ENCODE measurements at regions not wholly inside any gene's neighbourhood (a gene's known extent, or its start where the extent isn't known, plus 50 kb on each side); places are given as distances from the start of the nearest gene placed in this dataset.

- no peak for TF ChIP-seq CTCF (IDR thresholded peaks at IDR 0.05; ENCODE audit: low read depth, low read length)
- H3K4me3 ChIP-seq (ENCODE audit: low read depth, low read length): no peak overlapping the region
- in situ Hi-C loops (cut with HindIII; ENCODE audit: low sequenced_read_pairs): no loop called here
- no peak for DNase-seq (ENCODE audit: low read depth, low spot score)
Measured at GRCh38 chr1:104574620-104575019, 824.9 kb downstream of the AMY1C start.

- no peak for TF ChIP-seq CTCF (IDR thresholded peaks at IDR 0.05; ENCODE audit: low read depth, low read length)
- in situ Hi-C loops (cut with HindIII; ENCODE audit: low sequenced_read_pairs): no loop called here
- H3K4me3 ChIP-seq (ENCODE audit: low read depth, low read length): no peak overlapping the region
- no peak for DNase-seq (ENCODE audit: low read depth, low spot score)
Measured at GRCh38 chr1:104592926-104593325, 843.2 kb downstream of the AMY1C start.

GRCh38 chr1:104593413-104594187 is 843.9 kb downstream of the AMY1C start:
- in situ Hi-C loops (cut with HindIII; ENCODE audit: low sequenced_read_pairs): no loop called here
- H3K4me3 ChIP-seq (ENCODE audit: low read depth, low read length): no peak overlapping the region
- no peak for TF ChIP-seq CTCF (IDR thresholded peaks at IDR 0.05; ENCODE audit: low read depth, low read length)
- no peak for DNase-seq (ENCODE audit: low read depth, low spot score)

- in situ Hi-C loops (cut with HindIII; ENCODE audit: low sequenced_read_pairs): no loop called here
- H3K4me3 ChIP-seq (ENCODE audit: low read depth, low read length): no peak overlapping the region
- TF ChIP-seq CTCF (IDR thresholded peaks at IDR 0.05; ENCODE audit: low read depth, low read length): no peak
- no peak for DNase-seq (ENCODE audit: low read depth, low spot score)
Measured at GRCh38 chr1:104617474-104617873, 867.8 kb downstream of the AMY1C start.

GRCh38 chr1:104621221-104621620 is 871.5 kb downstream of the AMY1C start:
- in situ Hi-C loops (cut with HindIII; ENCODE audit: low sequenced_read_pairs): no loop called here
- no peak overlapping the region for H3K4me3 ChIP-seq (ENCODE audit: low read depth, low read length)
- TF ChIP-seq CTCF (IDR thresholded peaks at IDR 0.05; ENCODE audit: low read depth, low read length): no peak
- no peak for DNase-seq (ENCODE audit: low read depth, low spot score)

- DNase-seq (ENCODE audit: low read depth, low spot score): no peak
- TF ChIP-seq CTCF (IDR thresholded peaks at IDR 0.05; ENCODE audit: low read depth, low read length): no peak
Measured at GRCh38 chr1:104624538-104624937, 874.8 kb downstream of the AMY1C start.

More at GRCh38 chr1:104624538-104624937, 874.8 kb downstream of the AMY1C start:
- in situ Hi-C loops (cut with HindIII; ENCODE audit: low sequenced_read_pairs): no loop called here
- H3K4me3 ChIP-seq (ENCODE audit: low read depth, low read length): no peak overlapping the region

Data from astrocyte of the spinal cord (primary cell).